HEK293 (cell line): ENCODE measurements at regions not wholly inside any gene's neighbourhood (a gene's known extent, or its start where the extent isn't known, plus 50 kb on each side); places are given as distances from the start of the nearest gene placed in this dataset.

Source experiments
- CTCF ChIP-seq: fragments of 450-650 bp; formaldehyde crosslinking; IDR thresholded peaks from 2 replicates; pipeline ENCODE4 v1.5.1; 2016; ENCODE audit warnings: missing biosample characterization, missing genetic modification characterization
- ZNF341 ChIP-seq: fragments of 450-650 bp; formaldehyde crosslinking; IDR thresholded peaks from 2 replicates; pipeline ENCODE4; 2016; ENCODE audit warnings: low read depth, missing biosample characterization, missing genetic modification characterization

GRCh38 chr2:200203381-200203827, 103.1 kb upstream of the SPATS2L start:
- TF ChIP-seq ZNF341 (tag by site-specific recombination), result no peak
- TF ChIP-seq CTCF (tag by site-specific recombination), result no peak
